ENCODE measurements at regions not wholly inside any gene's neighbourhood (a gene's known extent, or its start where the extent isn't known, plus 50 kb on each side); places are given as distances from the start of the nearest gene placed in this dataset.

- ATAC-seq, result no peak
- no peak for DNase-seq (ENCODE audit: low spot score)
Observed at GRCh38 chr13:24042710-24043440, 117.6 kb upstream of the SPATA13 start.

- DNase-seq (ENCODE audit: low spot score) (no peak), ATAC-seq (no peak)
Observed at GRCh38 chr13:24043590-24044350, 116.8 kb upstream of the SPATA13 start.

GRCh38 chr13:24045597-24045996 lies 114.9 kb upstream of the SPATA13 start:
- no peak for DNase-seq (ENCODE audit: low spot score)
- no peak for ATAC-seq

GRCh38 chr13:24050292-24050711 lies 110.2 kb upstream of the SPATA13 start:
- ATAC-seq, result peak; percentile 28
- no peak for DNase-seq (ENCODE audit: low spot score)

GRCh38 chr13:24050796-24051715 lies 109.5 kb upstream of the SPATA13 start:
- DNase-seq (ENCODE audit: low spot score) (no peak), ATAC-seq (no peak)

GRCh38 chr13:24052547-24053518 lies 107.7 kb upstream of the SPATA13 start:
- DNase-seq (ENCODE audit: low spot score), result no peak
- ATAC-seq, result peak; percentile 18

- ATAC-seq (peak; percentile 97), DNase-seq (ENCODE audit: low spot score) (peak; percentile 68)
Observed at GRCh38 chr13:24053519-24054251, 106.8 kb upstream of the SPATA13 start.

- DNase-seq (ENCODE audit: low spot score) (no peak), ATAC-seq (no peak)
Observed at GRCh38 chr13:24056616-24057137, 103.8 kb upstream of the SPATA13 start.

- ATAC-seq (no peak), DNase-seq (ENCODE audit: low spot score) (no peak)
Observed at GRCh38 chr13:24060993-24061392, 99.5 kb upstream of the SPATA13 start.

GRCh38 chr13:24063281-24063877 lies 97.1 kb upstream of the SPATA13 start:
- DNase-seq (ENCODE audit: low spot score) (no peak), ATAC-seq (no peak)

GRCh38 chr13:24064371-24064770 lies 96.1 kb upstream of the SPATA13 start:
- DNase-seq (ENCODE audit: low spot score), result no peak
- peak; percentile 86 for ATAC-seq

GRCh38 chr13:24065176-24065575 lies 95.3 kb upstream of the SPATA13 start:
- DNase-seq (ENCODE audit: low spot score) (no peak), ATAC-seq (no peak)

- ATAC-seq (peak; percentile 83), DNase-seq (ENCODE audit: low spot score) (no peak)
Observed at GRCh38 chr13:24066405-24067295, 93.9 kb upstream of the SPATA13 start.

- DNase-seq (ENCODE audit: low spot score) (no peak), ATAC-seq (no peak)
Observed at GRCh38 chr13:24068472-24068871, 92.0 kb upstream of the SPATA13 start.

- ATAC-seq, result no peak
- no peak for DNase-seq (ENCODE audit: low spot score)
Observed at GRCh38 chr13:24071016-24071415, 89.5 kb upstream of the SPATA13 start.

GRCh38 chr13:24071423-24072075 lies 89.0 kb upstream of the SPATA13 start:
- DNase-seq (ENCODE audit: low spot score) (no peak), ATAC-seq (no peak)

- ATAC-seq (no peak), DNase-seq (ENCODE audit: low spot score) (no peak)
Observed at GRCh38 chr13:24073657-24074056, 86.9 kb upstream of the SPATA13 start.

Measured in left lobe of liver (tissue), 2 donors.